Peyer's patch (tissue), 4 donors: ENCODE measurements at regions not wholly inside any gene's neighbourhood (a gene's known extent, or its start where the extent isn't known, plus 50 kb on each side); places are given as distances from the start of the nearest gene placed in this dataset.

Source experiments
- POLR2A ChIP-seq, 2 donors: fragments of 450-650 bp; IDR thresholded peaks; one replicate each; pipeline ENCODE4 v1.5.1; 2017; ENCODE audit warnings: antibody characterized with exemption in 2 of 2, mild to moderate bottlenecking in 2 of 2, moderate library complexity in 2 of 2
- TF ChIP-seq, protein P1 (sequence below), 6 experiments: fragments of 450-650 bp in 4 of 6; fragments of 200-600 bp in 2 of 6; sonication (generic) in 1 of 6; IDR thresholded peaks; one replicate each; pipeline ENCODE4 v1.5.1; 2017 to 2019; ENCODE audit warnings: antibody characterized with exemption in 6 of 6, mild to moderate bottlenecking in 3 of 6, moderate library complexity in 1 of 6

DNA sequence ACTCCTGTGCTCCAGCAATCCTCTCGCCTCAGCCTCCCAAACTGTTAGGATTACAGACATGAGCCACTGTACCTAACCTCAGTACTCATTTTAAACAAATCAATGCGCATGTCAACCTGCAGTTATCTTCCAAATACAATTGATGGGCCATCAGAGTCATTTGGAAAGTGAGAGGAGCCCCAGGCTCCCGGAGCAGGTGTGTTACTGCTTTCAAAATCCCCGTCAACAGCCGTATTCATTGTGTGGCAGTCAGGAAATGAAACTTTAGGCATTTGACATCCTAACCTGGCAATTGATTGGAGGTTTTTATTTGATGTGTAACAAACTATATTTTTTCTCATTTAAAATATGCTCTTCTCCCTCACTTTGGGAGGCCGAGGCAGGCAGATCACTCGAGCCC lies 623.6 kb upstream of the TENM3 start:
- TF ChIP-seq, protein P1, sequence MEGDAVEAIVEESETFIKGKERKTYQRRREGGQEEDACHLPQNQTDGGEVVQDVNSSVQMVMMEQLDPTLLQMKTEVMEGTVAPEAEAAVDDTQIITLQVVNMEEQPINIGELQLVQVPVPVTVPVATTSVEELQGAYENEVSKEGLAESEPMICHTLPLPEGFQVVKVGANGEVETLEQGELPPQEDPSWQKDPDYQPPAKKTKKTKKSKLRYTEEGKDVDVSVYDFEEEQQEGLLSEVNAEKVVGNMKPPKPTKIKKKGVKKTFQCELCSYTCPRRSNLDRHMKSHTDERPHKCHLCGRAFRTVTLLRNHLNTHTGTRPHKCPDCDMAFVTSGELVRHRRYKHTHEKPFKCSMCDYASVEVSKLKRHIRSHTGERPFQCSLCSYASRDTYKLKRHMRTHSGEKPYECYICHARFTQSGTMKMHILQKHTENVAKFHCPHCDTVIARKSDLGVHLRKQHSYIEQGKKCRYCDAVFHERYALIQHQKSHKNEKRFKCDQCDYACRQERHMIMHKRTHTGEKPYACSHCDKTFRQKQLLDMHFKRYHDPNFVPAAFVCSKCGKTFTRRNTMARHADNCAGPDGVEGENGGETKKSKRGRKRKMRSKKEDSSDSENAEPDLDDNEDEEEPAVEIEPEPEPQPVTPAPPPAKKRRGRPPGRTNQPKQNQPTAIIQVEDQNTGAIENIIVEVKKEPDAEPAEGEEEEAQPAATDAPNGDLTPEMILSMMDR (IDR thresholded peaks at IDR 0.05), result no peak
- TF ChIP-seq POLR2A (IDR thresholded peaks at IDR 0.05), result no peak
